ENCODE measurements at regions not wholly inside any gene's neighbourhood (a gene's known extent, or its start where the extent isn't known, plus 50 kb on each side); places are given as distances from the start of the nearest gene placed in this dataset.

- TF ChIP-seq EZH2 (IDR thresholded peaks at IDR 0.05; ENCODE audit: low read depth, low read length, severe bottlenecking): no peak
Observed at GRCh38 chr2:37554155-37554510, 117.3 kb downstream of the CDC42EP3 start (continued).

Data from H1 (cell line).